ENCODE measurements at regions not wholly inside any gene's neighbourhood (a gene's known extent, or its start where the extent isn't known, plus 50 kb on each side); places are given as distances from the start of the nearest gene placed in this dataset.

GRCh38 chr4:120446051-120446567 lies 379.5 kb upstream of the MAD2L1 start:
- H3K9ac ChIP-seq (ENCODE audit: control insufficient read depth, extremely low read depth, insufficient read depth, low read length): no peak overlapping the region
- no peak overlapping the region for H3K4me3 ChIP-seq (ENCODE audit: control insufficient read depth in 2 of 3, extremely low read depth in 1 of 3, insufficient read depth in 2 of 3, low read depth in 1 of 3, low read length in 3 of 3)
- no peak overlapping the region for H3K4me2 ChIP-seq (ENCODE audit: control insufficient read depth, extremely low read depth, insufficient read depth, low read depth, low read length)
- H3K9me3 ChIP-seq (ENCODE audit: control insufficient read depth, low read depth, low read length): no peaks in the 10 kb centered on the region
- no peaks in the 10 kb centered on the region for H3K27me3 ChIP-seq (ENCODE audit: control insufficient read depth, extremely low read depth, insufficient read depth, low read length)
- H2AFZ ChIP-seq (ENCODE audit: control insufficient read depth, low read length): no peak overlapping the region
- FAIRE-seq: no peak
- H3K27ac ChIP-seq (ENCODE audit: control insufficient read depth, insufficient read depth, low read length): no peak overlapping the region
- H3K36me3 ChIP-seq (ENCODE audit: control insufficient read depth in 2 of 2, extremely low read depth in 1 of 2, insufficient read depth in 2 of 2, low read length in 2 of 2): no peaks in the 10 kb centered on the region
- H3K4me1 ChIP-seq (ENCODE audit: control insufficient read depth, extremely low read depth, insufficient read depth, low read length): no peaks in the 10 kb centered on the region
- H4K20me1 ChIP-seq (ENCODE audit: control insufficient read depth, extremely low read depth, insufficient read depth, low read length): no peaks in the 10 kb centered on the region
- DNase-seq (ENCODE audit: low read depth, low spot score): no peak
- H3K79me2 ChIP-seq (ENCODE audit: control insufficient read depth, insufficient read depth, low read length): no peaks in the 10 kb centered on the region
- TF ChIP-seq EZH2 (IDR thresholded peaks at IDR 0.05; ENCODE audit: low read length): no peak
- no peaks in the 10 kb centered on the region for H3K9me1 ChIP-seq (ENCODE audit: control insufficient read depth, extremely low read depth, insufficient read depth, low read length)
- dilution Hi-C loops (cut with MboI; ENCODE audit: extremely low pct_ligation_motif_present, low sequenced_read_pairs): no loop called here

GRCh38 chr4:120445186-120445585 lies 378.5 kb upstream of the MAD2L1 start:
- no peaks in the 10 kb centered on the region for H3K9me1 ChIP-seq (ENCODE audit: control insufficient read depth, extremely low read depth, insufficient read depth, low read length)
- TF ChIP-seq EZH2 (IDR thresholded peaks at IDR 0.05; ENCODE audit: low read length): no peak
- TF ChIP-seq CTCF (optimal IDR thresholded peaks at IDR 0.05 in 1 of 3, IDR thresholded peaks at IDR 0.05 in 1 of 3, conservative IDR thresholded peaks at IDR 0.05 in 1 of 3; ENCODE audit: extremely low read depth in 1 of 3, insufficient read depth in 2 of 3, low read length in 3 of 3): no peak
- no peaks in the 10 kb centered on the region for H3K36me3 ChIP-seq (ENCODE audit: control insufficient read depth in 2 of 2, extremely low read depth in 1 of 2, insufficient read depth in 2 of 2, low read length in 2 of 2)
- H2AFZ ChIP-seq (ENCODE audit: control insufficient read depth, low read length): no peak overlapping the region
- no peak overlapping the region for H3K27ac ChIP-seq (ENCODE audit: control insufficient read depth, insufficient read depth, low read length)
- no peaks in the 10 kb centered on the region for H3K79me2 ChIP-seq (ENCODE audit: control insufficient read depth, insufficient read depth, low read length)
- H3K4me1 ChIP-seq (ENCODE audit: control insufficient read depth, extremely low read depth, insufficient read depth, low read length): no peaks in the 10 kb centered on the region
- FAIRE-seq (no peak), DNase-seq (ENCODE audit: low read depth, low spot score) (no peak)
- no peak overlapping the region for H3K4me2 ChIP-seq (ENCODE audit: control insufficient read depth, extremely low read depth, insufficient read depth, low read depth, low read length)
- H3K4me3 ChIP-seq (ENCODE audit: control insufficient read depth in 2 of 3, extremely low read depth in 1 of 3, insufficient read depth in 2 of 3, low read depth in 1 of 3, low read length in 3 of 3): no peak overlapping the region
- no peaks in the 10 kb centered on the region for H3K27me3 ChIP-seq (ENCODE audit: control insufficient read depth, extremely low read depth, insufficient read depth, low read length)
- no peak overlapping the region for H3K9ac ChIP-seq (ENCODE audit: control insufficient read depth, extremely low read depth, insufficient read depth, low read length)
- no peaks in the 10 kb centered on the region for H4K20me1 ChIP-seq (ENCODE audit: control insufficient read depth, extremely low read depth, insufficient read depth, low read length)
- H3K9me3 ChIP-seq (ENCODE audit: control insufficient read depth, low read depth, low read length): no peaks in the 10 kb centered on the region
- dilution Hi-C loops (cut with MboI; ENCODE audit: extremely low pct_ligation_motif_present, low sequenced_read_pairs): no loop called here

- dilution Hi-C loops (cut with MboI; ENCODE audit: extremely low pct_ligation_motif_present, low sequenced_read_pairs): no loop called here
- no peak overlapping the region for H2AFZ ChIP-seq (ENCODE audit: control insufficient read depth, low read length)
- no peak overlapping the region for H3K4me2 ChIP-seq (ENCODE audit: control insufficient read depth, extremely low read depth, insufficient read depth, low read depth, low read length)
- H3K27ac ChIP-seq (ENCODE audit: control insufficient read depth, insufficient read depth, low read length): no peak overlapping the region
- H3K36me3 ChIP-seq (ENCODE audit: control insufficient read depth in 2 of 2, extremely low read depth in 1 of 2, insufficient read depth in 2 of 2, low read length in 2 of 2): no peaks in the 10 kb centered on the region
- no peaks in the 10 kb centered on the region for H3K9me3 ChIP-seq (ENCODE audit: control insufficient read depth, low read depth, low read length)
- DNase-seq (ENCODE audit: low read depth, low spot score): no peak
- H3K27me3 ChIP-seq (ENCODE audit: control insufficient read depth, extremely low read depth, insufficient read depth, low read length): no peaks in the 10 kb centered on the region
- no peak overlapping the region for H3K9ac ChIP-seq (ENCODE audit: control insufficient read depth, extremely low read depth, insufficient read depth, low read length)
- TF ChIP-seq EZH2 (IDR thresholded peaks at IDR 0.05; ENCODE audit: low read length) (no peak), CTCF (optimal IDR thresholded peaks at IDR 0.05 in 1 of 3, IDR thresholded peaks at IDR 0.05 in 1 of 3, conservative IDR thresholded peaks at IDR 0.05 in 1 of 3; ENCODE audit: extremely low read depth in 1 of 3, insufficient read depth in 2 of 3, low read length in 3 of 3) (no peak)
- H3K4me1 ChIP-seq (ENCODE audit: control insufficient read depth, extremely low read depth, insufficient read depth, low read length): no peaks in the 10 kb centered on the region
- H4K20me1 ChIP-seq (ENCODE audit: control insufficient read depth, extremely low read depth, insufficient read depth, low read length): no peaks in the 10 kb centered on the region
- no peaks in the 10 kb centered on the region for H3K79me2 ChIP-seq (ENCODE audit: control insufficient read depth, insufficient read depth, low read length)
- no peaks in the 10 kb centered on the region for H3K9me1 ChIP-seq (ENCODE audit: control insufficient read depth, extremely low read depth, insufficient read depth, low read length)
- no peak for FAIRE-seq
- H3K4me3 ChIP-seq (ENCODE audit: control insufficient read depth in 2 of 3, extremely low read depth in 1 of 3, insufficient read depth in 2 of 3, low read depth in 1 of 3, low read length in 3 of 3): no peak overlapping the region
These were observed 376.5 kb upstream of the MAD2L1 start for GRCh38 chr4:120443116-120443515.
